Aorta (tissue), 5 donors: ENCODE measurements at regions not wholly inside any gene's neighbourhood (a gene's known extent, or its start where the extent isn't known, plus 50 kb on each side); places are given as distances from the start of the nearest gene placed in this dataset.

Source experiments
- ATAC-seq: fragments of 200-7000 bp; cut with Tn5 transposase; one replicate; pipeline ENCODE4 v1.9.1; 2022; ENCODE audit warnings: moderate library complexity; ENCODE audit not compliant: low FRiP score
- DNase-seq, 2 donors: peaks; one replicate each; pipeline ENCODE4 v3.0.0-alpha.2; 2020
- H3K27ac ChIP-seq, 2 donors: one replicate each; pipeline ENCODE4 v1.5.1; 2013; ENCODE audit warnings: low read length in 2 of 2, mild to moderate bottlenecking in 2 of 2, moderate library complexity in 2 of 2, control low read depth in 1 of 2, inconsistent platforms in 1 of 2, low read depth in 1 of 2
- H3K27me3 ChIP-seq, 2 donors: one replicate each; pipeline ENCODE4 v1.6.1; 2013; ENCODE audit warnings: control low read depth in 1 of 2, low read length in 1 of 2, mild to moderate bottlenecking in 1 of 2, moderate library complexity in 1 of 2; ENCODE audit not compliant: insufficient read depth in 2 of 2, control insufficient read depth in 1 of 2
- H3K36me3 ChIP-seq, 2 donors: one replicate each; pipeline ENCODE4 v1.6.1; 2013; ENCODE audit warnings: control low read depth in 1 of 2, low read length in 1 of 2, mild to moderate bottlenecking in 1 of 2; ENCODE audit not compliant: insufficient read depth in 2 of 2, control insufficient read depth in 1 of 2
- H3K4me1 ChIP-seq, 2 donors: one replicate each; pipeline ENCODE4 v1.6.1; 2013; ENCODE audit warnings: low read length in 2 of 2, control low read depth in 1 of 2, mild to moderate bottlenecking in 1 of 2, moderate library complexity in 1 of 2; ENCODE audit not compliant: insufficient read depth in 2 of 2, control insufficient read depth in 1 of 2
- H3K4me3 ChIP-seq, 2 donors: one replicate each; pipeline ENCODE4 v1.5.1; 2013; ENCODE audit warnings: low read length in 2 of 2, control low read depth in 1 of 2, mild to moderate bottlenecking in 1 of 2
- H3K9me3 ChIP-seq: one replicate; pipeline ENCODE4 v1.6.1; 2013; ENCODE audit warnings: mild to moderate bottlenecking, low read length; ENCODE audit not compliant: control insufficient read depth
- WGBS, 2 donors: extraction: QIAGEN DNeasy Blood & Tissue Kit; methylation state at CpG; one replicate each; pipeline ENCODE4 v1.1.7; 2013; 5-methylcytosine and 5-hydroxymethylcytosine counted together
- intact Hi-C, 2 donors: fragments of 100-400 bp; cut with DNase I; formaldehyde crosslinking; loops; one replicate each; pipeline versions ENCODE4 v1.14.2 to v1.15.0; 2022
- donor health status: healthy with polysubstance abuse.
- donor health status: Bipolar disorder and iron deficiency.
- donor health status: DM: no; HTN: no; CAD: no.
- donor health status: DM: no; HTN: no; CAD: no.
- donor health status: DM: yes; HTN: yes; CAD: no.

GRCh38 chr7:20554072-20554471 is 61.4 kb upstream of the ABCB5 start:
- intact Hi-C loops, result no loop called here
- no peaks in the 10 kb centered on the region for H3K27me3 ChIP-seq
- no peak overlapping the region for H3K27ac ChIP-seq
- ATAC-seq (no peak), DNase-seq (no peak)
- H3K36me3 ChIP-seq, result no peaks in the 10 kb centered on the region
- no peak overlapping the region for H3K4me3 ChIP-seq
- H3K4me1 ChIP-seq, result no peaks in the 10 kb centered on the region
- WGBS, 2 donors, result 83 to 86% methylated on average over 3 of the region's 3 CpGs
- H3K9me3 ChIP-seq, result peaks cover 2% of the 10 kb centered on the region

- ATAC-seq (no peak), DNase-seq (no peak)
- H3K27ac ChIP-seq, result no peak overlapping the region
- 77 to 79% methylated on average over 4 of the region's 4 CpGs for WGBS, 2 donors
- H3K4me3 ChIP-seq, result no peak overlapping the region
- H3K27me3 ChIP-seq, result no peaks in the 10 kb centered on the region
- intact Hi-C loops, result no loop called here
- no peaks in the 10 kb centered on the region for H3K4me1 ChIP-seq
- H3K9me3 ChIP-seq, result peaks cover 2% of the 10 kb centered on the region
- H3K36me3 ChIP-seq, result no peaks in the 10 kb centered on the region
Measured at GRCh38 chr7:20556091-20556490, 59.4 kb upstream of the ABCB5 start.

GRCh38 chr7:20557116-20557515 is 58.4 kb upstream of the ABCB5 start:
- intact Hi-C loops, result no loop called here
- Histone ChIP-seq H3K27ac (no peak overlapping the region), H3K4me1 (no peaks in the 10 kb centered on the region), H3K36me3 (no peaks in the 10 kb centered on the region), H3K4me3 (no peak overlapping the region), H3K27me3 (no peaks in the 10 kb centered on the region), H3K9me3 (peaks cover 2% of the 10 kb centered on the region)
- no peak for DNase-seq
- 86 to 91% methylated on average over 1 of the region's 1 CpG for WGBS, 2 donors
- ATAC-seq, result no peak

GRCh38 chr7:20558963-20559716 is 56.3 kb upstream of the ABCB5 start:
- DNase-seq (no peak), ATAC-seq (peak; percentile 11)
- no peak overlapping the region for H3K27ac ChIP-seq
- no peak overlapping the region for H3K4me3 ChIP-seq
- WGBS, 2 donors, result 85 to 86% methylated on average over 22 of the region's 22 CpGs
- intact Hi-C loops, result no loop called here
- H3K36me3 ChIP-seq, result no peaks in the 10 kb centered on the region
- H3K27me3 ChIP-seq, result no peaks in the 10 kb centered on the region
- peaks cover 2% of the 10 kb centered on the region for H3K9me3 ChIP-seq
- H3K4me1 ChIP-seq, result no peaks in the 10 kb centered on the region

- DNase-seq, result no peak
- WGBS, 2 donors, result 92 to 93% methylated on average over 5 of the region's 5 CpGs
- no peaks in the 10 kb centered on the region for H3K36me3 ChIP-seq
- H3K27me3 ChIP-seq, result no peaks in the 10 kb centered on the region
- peak; percentile 29 for ATAC-seq
- intact Hi-C loops, result no loop called here
- H3K4me1 ChIP-seq, result no peaks in the 10 kb centered on the region
- no peak overlapping the region for H3K4me3 ChIP-seq
- H3K9me3 ChIP-seq, result peaks cover 2% of the 10 kb centered on the region
- no peak overlapping the region for H3K27ac ChIP-seq
Measured at GRCh38 chr7:20559883-20560282, 55.6 kb upstream of the ABCB5 start.

- no peak overlapping the region for H3K27ac ChIP-seq
- intact Hi-C loops, result no loop called here
- H3K9me3 ChIP-seq, result peaks cover 2% of the 10 kb centered on the region
- H3K36me3 ChIP-seq, result no peaks in the 10 kb centered on the region
- WGBS, 2 donors, result 89 to 90% methylated on average over 14 to 16 of the region's 16 CpGs
- H3K4me3 ChIP-seq, result no peak overlapping the region
- H3K27me3 ChIP-seq, result no peaks in the 10 kb centered on the region
- H3K4me1 ChIP-seq, result no peaks in the 10 kb centered on the region
- ATAC-seq (no peak), DNase-seq (peak in 1 of 2 donors; percentile 33)
Measured at GRCh38 chr7:20560325-20561180, 54.9 kb upstream of the ABCB5 start.

- 89 to 92% methylated on average over 4 of the region's 4 CpGs for WGBS, 2 donors
Measured at GRCh38 chr7:20561466-20561865, 54.0 kb upstream of the ABCB5 start.

GRCh38 chr7:20561908-20562307 is 53.6 kb upstream of the ABCB5 start:
- no peaks in the 10 kb centered on the region for H3K4me1 ChIP-seq
- no peaks in the 10 kb centered on the region for H3K36me3 ChIP-seq
- DNase-seq, result no peak
- H3K27me3 ChIP-seq, result no peaks in the 10 kb centered on the region
- no peak overlapping the region for H3K27ac ChIP-seq
- no peak overlapping the region for H3K4me3 ChIP-seq
- ATAC-seq, result no peak
- intact Hi-C loops, result no loop called here
- H3K9me3 ChIP-seq, result peaks cover 2% of the 10 kb centered on the region

More at GRCh38 chr7:20561466-20561865, 54.0 kb upstream of the ABCB5 start:
- no peak overlapping the region for H3K27ac ChIP-seq
- ATAC-seq (no peak), DNase-seq (no peak)
- no peaks in the 10 kb centered on the region for H3K36me3 ChIP-seq
- H3K27me3 ChIP-seq, result no peaks in the 10 kb centered on the region
- H3K4me3 ChIP-seq, result no peak overlapping the region
- intact Hi-C loops, result no loop called here
- peaks cover 2% of the 10 kb centered on the region for H3K9me3 ChIP-seq
- no peaks in the 10 kb centered on the region for H3K4me1 ChIP-seq

GRCh38 chr7:20562461-20562860 is 53.0 kb upstream of the ABCB5 start:
- H3K9me3 ChIP-seq, result peaks cover 2% of the 10 kb centered on the region
- H3K4me1 ChIP-seq, result no peaks in the 10 kb centered on the region
- DNase-seq, result no peak
- intact Hi-C loops, result no loop called here
- ATAC-seq, result no peak
- no peak overlapping the region for H3K4me3 ChIP-seq
- 26 to 45% methylated on average over 4 of the region's 4 CpGs for WGBS, 2 donors
- no peak overlapping the region for H3K27ac ChIP-seq
- H3K27me3 ChIP-seq, result no peaks in the 10 kb centered on the region
- no peaks in the 10 kb centered on the region for H3K36me3 ChIP-seq
